BE2C (cell line): ENCODE measurements at regions not wholly inside any gene's neighbourhood (a gene's known extent, or its start where the extent isn't known, plus 50 kb on each side); places are given as distances from the start of the nearest gene placed in this dataset.

Experiments
- DNase-seq: peaks from one replicate; pipeline ENCODE4 v3.0.0-alpha.2; 2020
- H3K27me3 ChIP-seq: fragments of 250-450 bp; sonication (Bioruptor Pico); 2 replicates; pipeline ENCODE4 v1.5.1; 2020; ENCODE audit warnings: mild to moderate bottlenecking
- H3K36me3 ChIP-seq: fragments of 250-450 bp; sonication (Bioruptor Pico); 2 replicates; pipeline ENCODE4 v1.5.1; 2020; ENCODE audit warnings: mild to moderate bottlenecking
- H3K4me1 ChIP-seq: fragments of 250-450 bp; sonication (Bioruptor Pico); 2 replicates; pipeline ENCODE4 v1.5.1; 2020
- H3K4me3 ChIP-seq: 2 replicates; pipeline ENCODE4 v1.5.1; 2011; ENCODE audit warnings: low read depth, low read length
- H3K9me3 ChIP-seq: fragments of 250-450 bp; sonication (Bioruptor Pico); 2 replicates; pipeline ENCODE4 v1.5.1; 2020
- TF ChIP-seq, protein P1 (sequence below): IDR thresholded peaks from 2 replicates; pipeline ENCODE4 v1.5.1; 2012; ENCODE audit warnings: mild to moderate bottlenecking, low read depth, low read length

DNA sequence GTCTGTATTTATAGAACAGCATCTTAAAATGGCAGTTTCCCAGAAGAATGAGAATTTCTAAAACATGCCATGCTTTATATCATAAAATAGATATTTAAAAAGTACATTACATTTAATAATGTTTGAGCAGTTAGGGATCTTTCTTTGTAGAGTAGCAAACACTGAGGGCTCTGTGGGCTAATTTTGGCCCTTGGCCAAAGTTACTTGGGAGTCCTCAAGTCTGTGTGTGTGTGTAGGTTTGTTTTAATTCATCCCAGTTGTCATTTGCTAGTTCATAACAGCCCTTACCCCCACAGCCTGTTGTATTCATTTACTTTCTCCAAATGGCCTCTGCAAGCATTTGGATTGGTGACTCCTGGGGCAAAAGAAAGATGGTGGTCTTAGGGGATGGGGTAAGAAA is 576.4 kb upstream of the SGCD start:
- H3K36me3 ChIP-seq = no peaks in the 10 kb centered on the region
- no peaks in the 10 kb centered on the region for H3K27me3 ChIP-seq
- H3K4me1 ChIP-seq = no peaks in the 10 kb centered on the region
- DNase-seq = no peak
- H3K9me3 ChIP-seq = no peaks in the 10 kb centered on the region
- TF ChIP-seq, protein P1, sequence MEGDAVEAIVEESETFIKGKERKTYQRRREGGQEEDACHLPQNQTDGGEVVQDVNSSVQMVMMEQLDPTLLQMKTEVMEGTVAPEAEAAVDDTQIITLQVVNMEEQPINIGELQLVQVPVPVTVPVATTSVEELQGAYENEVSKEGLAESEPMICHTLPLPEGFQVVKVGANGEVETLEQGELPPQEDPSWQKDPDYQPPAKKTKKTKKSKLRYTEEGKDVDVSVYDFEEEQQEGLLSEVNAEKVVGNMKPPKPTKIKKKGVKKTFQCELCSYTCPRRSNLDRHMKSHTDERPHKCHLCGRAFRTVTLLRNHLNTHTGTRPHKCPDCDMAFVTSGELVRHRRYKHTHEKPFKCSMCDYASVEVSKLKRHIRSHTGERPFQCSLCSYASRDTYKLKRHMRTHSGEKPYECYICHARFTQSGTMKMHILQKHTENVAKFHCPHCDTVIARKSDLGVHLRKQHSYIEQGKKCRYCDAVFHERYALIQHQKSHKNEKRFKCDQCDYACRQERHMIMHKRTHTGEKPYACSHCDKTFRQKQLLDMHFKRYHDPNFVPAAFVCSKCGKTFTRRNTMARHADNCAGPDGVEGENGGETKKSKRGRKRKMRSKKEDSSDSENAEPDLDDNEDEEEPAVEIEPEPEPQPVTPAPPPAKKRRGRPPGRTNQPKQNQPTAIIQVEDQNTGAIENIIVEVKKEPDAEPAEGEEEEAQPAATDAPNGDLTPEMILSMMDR = no peak
- H3K4me3 ChIP-seq = no peak overlapping the region

DNA sequence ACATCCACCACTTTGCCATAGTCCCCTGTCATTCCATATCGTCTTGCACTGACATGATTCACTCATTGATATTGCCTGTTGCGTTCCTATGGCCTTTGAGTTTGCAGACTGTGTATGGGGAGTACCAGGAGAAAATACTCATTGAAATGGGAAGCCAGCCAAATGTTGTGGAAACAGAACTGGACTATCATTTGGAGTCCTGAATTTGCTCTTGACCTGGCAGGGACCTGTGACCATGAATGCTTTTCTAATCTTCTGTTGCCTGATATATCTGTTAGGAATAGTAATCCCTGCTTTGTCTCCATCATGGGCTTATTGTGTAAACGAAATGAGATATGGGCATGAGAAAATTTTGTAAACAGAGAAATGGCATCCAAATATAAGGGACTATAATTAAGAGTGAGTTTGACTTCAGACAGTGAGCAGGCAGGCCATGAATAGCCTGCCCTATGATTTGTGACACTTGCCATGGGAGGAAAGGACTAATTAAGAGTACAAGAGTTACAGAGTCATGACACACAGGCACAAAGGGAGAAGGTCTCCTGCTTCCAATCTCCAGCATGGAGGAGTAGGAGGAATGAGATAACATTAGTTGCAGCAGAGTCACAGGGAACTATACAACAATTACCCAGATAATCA is 572.9 kb upstream of the SGCD start:
- no peak for DNase-seq
- TF ChIP-seq, protein P1 = no peak
- Histone ChIP-seq H3K9me3 (no peaks in the 10 kb centered on the region), H3K4me3 (no peak overlapping the region), H3K27me3 (no peaks in the 10 kb centered on the region), H3K4me1 (no peaks in the 10 kb centered on the region), H3K36me3 (no peaks in the 10 kb centered on the region)

DNA sequence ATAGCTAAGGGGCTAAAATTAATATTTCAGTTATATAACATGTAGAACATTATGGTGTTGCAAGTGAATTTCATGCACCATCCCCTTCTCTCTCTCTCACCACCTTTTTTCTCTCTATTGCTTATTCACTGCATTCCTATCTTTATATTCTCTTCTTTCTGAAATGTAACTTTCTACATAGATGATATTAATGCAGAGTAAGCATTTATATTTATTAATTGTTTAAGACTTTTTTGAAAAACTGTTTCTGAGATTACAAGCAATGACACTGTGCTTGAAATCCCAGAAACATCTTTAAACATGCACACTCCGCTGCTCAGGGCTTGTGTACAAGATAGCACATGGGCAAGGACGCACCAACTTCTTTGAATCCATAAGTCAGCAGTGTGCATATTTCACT is 567.7 kb upstream of the SGCD start:
- no peaks in the 10 kb centered on the region for H3K4me1 ChIP-seq
- H3K9me3 ChIP-seq = no peaks in the 10 kb centered on the region
- H3K27me3 ChIP-seq = no peaks in the 10 kb centered on the region
- TF ChIP-seq, protein P1 = no peak
- no peaks in the 10 kb centered on the region for H3K36me3 ChIP-seq
- no peak overlapping the region for H3K4me3 ChIP-seq
- no peak for DNase-seq

DNA sequence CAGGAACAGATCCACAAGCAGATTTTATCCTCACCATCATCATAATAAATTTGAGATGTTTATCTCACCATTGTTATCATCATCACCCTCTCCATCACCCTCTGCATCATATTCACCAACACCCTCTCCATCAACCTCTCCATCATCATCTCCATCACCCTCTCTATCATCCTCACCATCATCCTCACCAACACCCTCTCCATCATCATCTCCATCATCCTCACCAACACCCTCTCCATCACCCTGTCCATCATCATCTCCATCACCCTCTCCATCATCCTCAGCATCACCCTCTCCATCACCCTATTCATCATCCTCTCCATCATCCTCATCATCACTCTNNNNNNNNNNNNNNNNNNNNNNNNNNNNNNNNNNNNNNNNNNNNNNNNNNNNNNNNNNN is 567.0 kb upstream of the SGCD start:
- Histone ChIP-seq H3K36me3 (no peaks in the 10 kb centered on the region), H3K27me3 (no peaks in the 10 kb centered on the region), H3K9me3 (no peaks in the 10 kb centered on the region), H3K4me3 (no peak overlapping the region), H3K4me1 (no peaks in the 10 kb centered on the region)
- TF ChIP-seq, protein P1 = no peak
- no peak for DNase-seq

DNA sequence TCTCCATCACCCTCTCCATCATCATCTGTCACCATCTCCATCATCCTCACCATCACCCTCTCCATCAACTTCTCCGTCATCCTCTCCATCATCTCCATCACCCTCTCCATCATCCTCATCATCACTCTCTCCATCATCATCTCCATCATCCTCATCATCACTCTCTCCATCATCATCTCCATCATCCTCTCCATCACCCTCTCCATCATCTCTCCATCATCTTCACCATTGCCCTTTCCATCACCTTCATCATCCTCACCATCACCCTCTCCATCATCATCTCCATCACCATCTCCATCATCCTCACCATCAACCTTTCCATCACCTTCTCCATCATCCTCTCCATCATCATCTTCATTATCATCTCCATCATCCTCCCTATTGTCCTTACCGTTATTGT is 565.5 kb upstream of the SGCD start:
- Histone ChIP-seq H3K9me3 (no peaks in the 10 kb centered on the region), H3K4me1 (no peaks in the 10 kb centered on the region), H3K4me3 (no peak overlapping the region), H3K36me3 (no peaks in the 10 kb centered on the region), H3K27me3 (no peaks in the 10 kb centered on the region)
- TF ChIP-seq, protein P1 = no peak
- no peak for DNase-seq

GRCh38 chr5:155765715-155766114 is 561.2 kb upstream of the SGCD start:
- H3K9me3 ChIP-seq = no peaks in the 10 kb centered on the region
- H3K27me3 ChIP-seq = no peaks in the 10 kb centered on the region
- H3K36me3 ChIP-seq = no peaks in the 10 kb centered on the region
- TF ChIP-seq, protein P1 = no peak
- H3K4me1 ChIP-seq = no peaks in the 10 kb centered on the region
- no peak for DNase-seq
- H3K4me3 ChIP-seq = no peak overlapping the region
